ENCODE measurements at regions not wholly inside any gene's neighbourhood (a gene's known extent, or its start where the extent isn't known, plus 50 kb on each side); places are given as distances from the start of the nearest gene placed in this dataset.

- no peak for TF ChIP-seq CTCF (IDR thresholded peaks at IDR 0.05; ENCODE audit: poor library complexity, severe bottlenecking)
- TF ChIP-seq EZH2 (IDR thresholded peaks at IDR 0.05; ENCODE audit: borderline replicate concordance, insufficient read depth, low read length, poor library complexity, severe bottlenecking) = no peak
- no peak for TF ChIP-seq REST (IDR thresholded peaks at IDR 0.05; ENCODE audit: borderline replicate concordance)
- no peak for TF ChIP-seq MXI1 (conservative IDR thresholded peaks at IDR 0.05; ENCODE audit: poor library complexity, severe bottlenecking)
- TF ChIP-seq POLR2AphosphoS5 (IDR thresholded peaks at IDR 0.05) = no peak
- no peak for TF ChIP-seq SMC3 (conservative IDR thresholded peaks at IDR 0.05; ENCODE audit: poor library complexity)
Observed at GRCh38 chr13:33728271-33729037, 89.5 kb upstream of the RFC3 start.
